ENCODE measurements at regions not wholly inside any gene's neighbourhood (a gene's known extent, or its start where the extent isn't known, plus 50 kb on each side); places are given as distances from the start of the nearest gene placed in this dataset.

- no peak for TF ChIP-seq NFIC (IDR thresholded peaks at IDR 0.05)
- TF ChIP-seq, protein P1, sequence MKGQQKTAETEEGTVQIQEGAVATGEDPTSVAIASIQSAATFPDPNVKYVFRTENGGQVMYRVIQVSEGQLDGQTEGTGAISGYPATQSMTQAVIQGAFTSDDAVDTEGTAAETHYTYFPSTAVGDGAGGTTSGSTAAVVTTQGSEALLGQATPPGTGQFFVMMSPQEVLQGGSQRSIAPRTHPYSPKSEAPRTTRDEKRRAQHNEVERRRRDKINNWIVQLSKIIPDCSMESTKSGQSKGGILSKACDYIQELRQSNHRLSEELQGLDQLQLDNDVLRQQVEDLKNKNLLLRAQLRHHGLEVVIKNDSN (IDR thresholded peaks at IDR 0.05): no peak
- TF ChIP-seq TEAD4 (IDR thresholded peaks at IDR 0.05): no peak
- TF ChIP-seq, protein P2, sequence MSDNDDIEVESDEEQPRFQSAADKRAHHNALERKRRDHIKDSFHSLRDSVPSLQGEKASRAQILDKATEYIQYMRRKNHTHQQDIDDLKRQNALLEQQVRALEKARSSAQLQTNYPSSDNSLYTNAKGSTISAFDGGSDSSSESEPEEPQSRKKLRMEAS (IDR thresholded peaks at IDR 0.05): no peak
- TF ChIP-seq EP300 (IDR thresholded peaks at IDR 0.05; ENCODE audit: borderline replicate concordance): no peak
- TF ChIP-seq EGR1 (IDR thresholded peaks at IDR 0.05): no peak
- no peak for TF ChIP-seq FOXM1 (IDR thresholded peaks at IDR 0.05; ENCODE audit: borderline replicate concordance, low read depth)
- TF ChIP-seq CREB1 (IDR thresholded peaks at IDR 0.05; ENCODE audit: low read depth): no peak
- TF ChIP-seq ZBTB7A (IDR thresholded peaks at IDR 0.05; ENCODE audit: low read depth): no peak
- TF ChIP-seq CEBPB (IDR thresholded peaks at IDR 0.05): no peak
- no peak for TF ChIP-seq TCF12 (IDR thresholded peaks at IDR 0.05; ENCODE audit: low read depth)
These were observed 143.7 kb upstream of the RNF32 start for GRCh38 chr7:156496865-156497264.

DNA sequence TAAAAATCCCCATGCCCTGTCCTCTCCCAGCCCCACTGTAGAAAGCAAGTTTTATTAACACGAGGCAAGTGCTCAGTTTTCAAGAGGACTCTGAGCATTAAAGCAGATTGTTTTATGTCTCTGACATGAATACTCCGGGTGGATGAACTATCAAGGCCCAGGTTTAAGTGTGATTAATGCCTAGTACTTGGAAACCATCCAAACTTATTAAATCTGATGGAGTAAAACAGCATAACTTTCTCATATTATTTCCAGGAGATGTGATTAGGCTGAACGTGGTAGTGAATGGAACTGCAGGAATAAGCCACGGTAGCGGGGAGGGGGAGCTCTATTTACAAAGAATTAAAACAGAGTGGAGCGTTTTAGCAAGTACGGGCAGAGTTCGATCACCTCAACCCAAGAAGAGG lies 144.2 kb upstream of the RNF32 start:
- TF ChIP-seq ZBTB7A (IDR thresholded peaks at IDR 0.05; ENCODE audit: low read depth) (no peak), TEAD4 (IDR thresholded peaks at IDR 0.05) (no peak), NFIC (IDR thresholded peaks at IDR 0.05) (no peak), EGR1 (IDR thresholded peaks at IDR 0.05) (no peak), YY1 (IDR thresholded peaks at IDR 0.05; ENCODE audit: low read depth) (no peak), RAD21 (IDR thresholded peaks at IDR 0.05; ENCODE audit: low read depth) (no peak), TCF12 (IDR thresholded peaks at IDR 0.05; ENCODE audit: low read depth) (no peak), FOXM1 (IDR thresholded peaks at IDR 0.05; ENCODE audit: borderline replicate concordance, low read depth) (no peak)
- TF ChIP-seq, protein P2 (IDR thresholded peaks at IDR 0.05): no peak

- no peak for TF ChIP-seq ZBTB7A (IDR thresholded peaks at IDR 0.05; ENCODE audit: low read depth)
- TF ChIP-seq, protein P3, sequence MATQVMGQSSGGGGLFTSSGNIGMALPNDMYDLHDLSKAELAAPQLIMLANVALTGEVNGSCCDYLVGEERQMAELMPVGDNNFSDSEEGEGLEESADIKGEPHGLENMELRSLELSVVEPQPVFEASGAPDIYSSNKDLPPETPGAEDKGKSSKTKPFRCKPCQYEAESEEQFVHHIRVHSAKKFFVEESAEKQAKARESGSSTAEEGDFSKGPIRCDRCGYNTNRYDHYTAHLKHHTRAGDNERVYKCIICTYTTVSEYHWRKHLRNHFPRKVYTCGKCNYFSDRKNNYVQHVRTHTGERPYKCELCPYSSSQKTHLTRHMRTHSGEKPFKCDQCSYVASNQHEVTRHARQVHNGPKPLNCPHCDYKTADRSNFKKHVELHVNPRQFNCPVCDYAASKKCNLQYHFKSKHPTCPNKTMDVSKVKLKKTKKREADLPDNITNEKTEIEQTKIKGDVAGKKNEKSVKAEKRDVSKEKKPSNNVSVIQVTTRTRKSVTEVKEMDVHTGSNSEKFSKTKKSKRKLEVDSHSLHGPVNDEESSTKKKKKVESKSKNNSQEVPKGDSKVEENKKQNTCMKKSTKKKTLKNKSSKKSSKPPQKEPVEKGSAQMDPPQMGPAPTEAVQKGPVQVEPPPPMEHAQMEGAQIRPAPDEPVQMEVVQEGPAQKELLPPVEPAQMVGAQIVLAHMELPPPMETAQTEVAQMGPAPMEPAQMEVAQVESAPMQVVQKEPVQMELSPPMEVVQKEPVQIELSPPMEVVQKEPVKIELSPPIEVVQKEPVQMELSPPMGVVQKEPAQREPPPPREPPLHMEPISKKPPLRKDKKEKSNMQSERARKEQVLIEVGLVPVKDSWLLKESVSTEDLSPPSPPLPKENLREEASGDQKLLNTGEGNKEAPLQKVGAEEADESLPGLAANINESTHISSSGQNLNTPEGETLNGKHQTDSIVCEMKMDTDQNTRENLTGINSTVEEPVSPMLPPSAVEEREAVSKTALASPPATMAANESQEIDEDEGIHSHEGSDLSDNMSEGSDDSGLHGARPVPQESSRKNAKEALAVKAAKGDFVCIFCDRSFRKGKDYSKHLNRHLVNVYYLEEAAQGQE (IDR thresholded peaks at IDR 0.05; ENCODE audit: low read depth): no peak
- TF ChIP-seq, protein P1 (IDR thresholded peaks at IDR 0.05): no peak
- no peak for TF ChIP-seq TAF1 (IDR thresholded peaks at IDR 0.05; ENCODE audit: low read depth)
- no peak for TF ChIP-seq CREB1 (IDR thresholded peaks at IDR 0.05; ENCODE audit: low read depth)
- no peak for TF ChIP-seq CEBPB (IDR thresholded peaks at IDR 0.05)
These were observed 145.6 kb upstream of the RNF32 start for GRCh38 chr7:156494960-156495359.

DNA sequence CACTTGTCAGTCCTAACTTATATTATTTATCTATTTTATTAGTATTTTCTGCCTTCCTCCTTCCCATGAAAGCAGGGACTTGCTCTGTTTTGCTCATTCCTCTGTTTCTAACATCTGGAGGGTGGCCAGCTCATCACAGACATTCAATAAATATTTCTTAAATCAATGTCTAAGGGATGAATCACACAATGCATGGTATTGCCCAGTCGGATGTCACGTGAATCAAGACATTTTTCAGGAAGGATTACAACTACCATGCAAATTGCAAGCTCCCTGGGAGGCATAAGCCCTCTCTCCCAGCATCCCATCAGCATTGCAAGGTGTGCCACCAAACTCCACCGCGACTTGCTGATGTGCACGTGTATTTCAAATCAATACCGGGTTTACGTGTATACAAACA lies 146.6 kb upstream of the RNF32 start:
- TF ChIP-seq TEAD4 (IDR thresholded peaks at IDR 0.05) (no peak), EGR1 (IDR thresholded peaks at IDR 0.05) (no peak), EP300 (IDR thresholded peaks at IDR 0.05; ENCODE audit: borderline replicate concordance) (no peak), NFIC (IDR thresholded peaks at IDR 0.05) (no peak), RAD21 (IDR thresholded peaks at IDR 0.05; ENCODE audit: low read depth) (no peak), TAF1 (IDR thresholded peaks at IDR 0.05; ENCODE audit: low read depth) (no peak), CREB1 (IDR thresholded peaks at IDR 0.05; ENCODE audit: low read depth) (no peak), ZBTB7A (IDR thresholded peaks at IDR 0.05; ENCODE audit: low read depth) (no peak), CEBPB (IDR thresholded peaks at IDR 0.05) (no peak)
- TF ChIP-seq, protein P3 (IDR thresholded peaks at IDR 0.05; ENCODE audit: low read depth): no peak
- TF ChIP-seq, protein P2 (IDR thresholded peaks at IDR 0.05): no peak

DNA sequence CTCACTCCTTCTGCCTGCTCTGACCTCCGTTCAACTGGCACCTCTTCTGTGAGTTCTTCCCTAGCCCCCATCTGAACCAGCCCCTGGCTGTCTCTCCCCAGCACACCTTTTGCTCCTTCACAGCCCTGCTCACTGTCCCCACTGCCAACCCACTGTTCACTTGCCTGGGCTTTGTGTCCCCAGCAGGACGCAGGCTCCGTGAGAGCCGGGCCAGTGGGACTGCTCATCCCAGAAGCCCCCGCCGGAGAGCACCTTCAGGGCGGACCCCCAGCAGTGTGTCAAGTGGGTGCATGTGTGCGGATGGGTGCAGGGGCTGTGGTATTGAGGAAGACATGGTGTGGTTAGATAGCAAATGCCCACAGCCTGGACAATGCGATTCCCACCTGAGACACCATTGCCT lies 148.4 kb upstream of the RNF32 start:
- no peak for TF ChIP-seq FOXM1 (IDR thresholded peaks at IDR 0.05; ENCODE audit: borderline replicate concordance, low read depth)
- TF ChIP-seq, protein P3 (IDR thresholded peaks at IDR 0.05; ENCODE audit: low read depth): no peak
- TF ChIP-seq YY1 (IDR thresholded peaks at IDR 0.05; ENCODE audit: low read depth): no peak
- no peak for TF ChIP-seq NFIC (IDR thresholded peaks at IDR 0.05)
- no peak for TF ChIP-seq CREB1 (IDR thresholded peaks at IDR 0.05; ENCODE audit: low read depth)
- TF ChIP-seq ZBTB7A (IDR thresholded peaks at IDR 0.05; ENCODE audit: low read depth): no peak
- TF ChIP-seq EP300 (IDR thresholded peaks at IDR 0.05; ENCODE audit: borderline replicate concordance): no peak
- TF ChIP-seq TAF1 (IDR thresholded peaks at IDR 0.05; ENCODE audit: low read depth): no peak

Measured in Ishikawa (cell line).